ENCODE measurements at regions not wholly inside any gene's neighbourhood (a gene's known extent, or its start where the extent isn't known, plus 50 kb on each side); places are given as distances from the start of the nearest gene placed in this dataset.

DNA sequence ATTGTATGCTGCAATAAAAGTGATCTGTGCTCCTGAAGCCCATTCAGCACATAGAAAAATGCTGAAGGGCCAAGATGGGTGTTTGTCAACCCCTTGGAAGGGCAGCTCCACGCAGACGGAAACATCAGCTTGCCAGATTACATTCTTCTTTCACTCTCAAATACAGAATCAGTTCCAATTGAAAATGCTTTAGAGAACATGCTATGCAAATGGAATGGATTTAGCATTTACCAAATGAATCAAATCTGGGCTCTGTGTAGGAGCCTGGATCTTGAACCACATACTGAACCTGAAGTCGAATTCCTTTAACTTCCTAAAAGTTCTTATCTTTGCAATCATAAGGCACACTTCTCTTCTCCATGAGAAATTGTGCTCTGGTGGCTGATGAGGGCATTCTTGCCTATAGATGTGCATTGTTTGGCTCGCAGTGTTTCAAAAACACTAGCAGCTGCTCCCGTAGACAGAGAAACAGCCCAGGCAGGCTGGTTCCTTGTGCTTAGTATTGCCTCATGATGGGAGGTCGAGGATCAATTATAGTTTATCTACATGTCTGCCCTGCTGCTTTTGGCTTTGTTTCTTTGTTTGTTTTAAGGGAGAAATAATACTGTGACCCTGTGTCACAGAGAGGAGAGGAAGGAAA, 489.8 kb upstream of the FLRT2 start:
- Histone ChIP-seq H3K4me3 (ENCODE audit: low read depth, low read length) (no peak overlapping the region), H3K36me3 (ENCODE audit: control insufficient read depth, insufficient read depth, low read length) (no peaks in the 10 kb centered on the region), H3K27me3 (replicated peaks; ENCODE audit: control insufficient read depth, insufficient read depth, low read length) (no peaks in the 10 kb centered on the region; the same call in 1 of the 2 replicates), H3K4me1 (no peaks in the 10 kb centered on the region), H3K9me3 (no peaks in the 10 kb centered on the region)
- POLR2A ChIA-PET, result no interaction called here
- Mint-ChIP-seq H3K4me1 (ENCODE audit: low read depth, unreplicated experiment) (no peaks in the 10 kb centered on the region), H3K4me3 (ENCODE audit: unreplicated experiment) (no peak overlapping the region), H3K27me3 (ENCODE audit: insufficient read depth, unreplicated experiment) (no peaks in the 10 kb centered on the region), H3K9me3 (ENCODE audit: unreplicated experiment) (no peaks in the 10 kb centered on the region), H3K27ac (ENCODE audit: unreplicated experiment) (no peak overlapping the region), H3K36me3 (ENCODE audit: insufficient read depth, unreplicated experiment) (no peaks in the 10 kb centered on the region)
- CTCF ChIA-PET, result no interaction called here
- BruUV-seq (replicated peaks), result no TSS peak
- TF ChIP-seq, protein P1, sequence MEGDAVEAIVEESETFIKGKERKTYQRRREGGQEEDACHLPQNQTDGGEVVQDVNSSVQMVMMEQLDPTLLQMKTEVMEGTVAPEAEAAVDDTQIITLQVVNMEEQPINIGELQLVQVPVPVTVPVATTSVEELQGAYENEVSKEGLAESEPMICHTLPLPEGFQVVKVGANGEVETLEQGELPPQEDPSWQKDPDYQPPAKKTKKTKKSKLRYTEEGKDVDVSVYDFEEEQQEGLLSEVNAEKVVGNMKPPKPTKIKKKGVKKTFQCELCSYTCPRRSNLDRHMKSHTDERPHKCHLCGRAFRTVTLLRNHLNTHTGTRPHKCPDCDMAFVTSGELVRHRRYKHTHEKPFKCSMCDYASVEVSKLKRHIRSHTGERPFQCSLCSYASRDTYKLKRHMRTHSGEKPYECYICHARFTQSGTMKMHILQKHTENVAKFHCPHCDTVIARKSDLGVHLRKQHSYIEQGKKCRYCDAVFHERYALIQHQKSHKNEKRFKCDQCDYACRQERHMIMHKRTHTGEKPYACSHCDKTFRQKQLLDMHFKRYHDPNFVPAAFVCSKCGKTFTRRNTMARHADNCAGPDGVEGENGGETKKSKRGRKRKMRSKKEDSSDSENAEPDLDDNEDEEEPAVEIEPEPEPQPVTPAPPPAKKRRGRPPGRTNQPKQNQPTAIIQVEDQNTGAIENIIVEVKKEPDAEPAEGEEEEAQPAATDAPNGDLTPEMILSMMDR (IDR thresholded peaks at IDR 0.05; ENCODE audit: insufficient read depth in 1 of 2, low read depth in 1 of 2, low read length in 1 of 2, severe bottlenecking in 1 of 2, unreplicated experiment in 1 of 2), result no peak
- intact Hi-C loops (cut with micrococcal nuclease; ENCODE audit: unreplicated experiment), result no loop called here
- no peak for DNase-seq

- H3K27ac Mint-ChIP-seq (ENCODE audit: unreplicated experiment), result no peak overlapping the region
- no peaks in the 10 kb centered on the region for H3K4me1 Mint-ChIP-seq (ENCODE audit: low read depth, unreplicated experiment)
- CTCF ChIA-PET, result no interaction called here
These were observed 488.3 kb upstream of the FLRT2 start for GRCh38 chr14:85041618-85042017.

GRCh38 chr14:85042301-85042700, 487.6 kb upstream of the FLRT2 start:
- Mint-ChIP-seq H3K27me3 (ENCODE audit: insufficient read depth, unreplicated experiment) (no peaks in the 10 kb centered on the region), H3K9me3 (ENCODE audit: unreplicated experiment) (peaks cover 10% of the 10 kb centered on the region), H3K4me3 (ENCODE audit: unreplicated experiment) (no peak overlapping the region), H3K27ac (ENCODE audit: unreplicated experiment) (no peak overlapping the region), H3K4me1 (ENCODE audit: low read depth, unreplicated experiment) (no peaks in the 10 kb centered on the region), H3K36me3 (ENCODE audit: insufficient read depth, unreplicated experiment) (no peaks in the 10 kb centered on the region)
- BruUV-seq (replicated peaks), result no TSS peak
- H3K4me3 ChIP-seq (ENCODE audit: low read depth, low read length), result no peak overlapping the region
- intact Hi-C loops (cut with micrococcal nuclease; ENCODE audit: unreplicated experiment), result no loop called here
- TF ChIP-seq, protein P1 (IDR thresholded peaks at IDR 0.05; ENCODE audit: insufficient read depth in 1 of 2, low read depth in 1 of 2, low read length in 1 of 2, severe bottlenecking in 1 of 2, unreplicated experiment in 1 of 2), result no peak
- H3K9me3 ChIP-seq, result no peaks in the 10 kb centered on the region
- H3K27me3 ChIP-seq (replicated peaks; ENCODE audit: control insufficient read depth, insufficient read depth, low read length), result no peaks in the 10 kb centered on the region; the same call in 1 of the 2 replicates
- CTCF ChIA-PET, result no interaction called here
- POLR2A ChIA-PET, result no interaction called here
- no peaks in the 10 kb centered on the region for H3K4me1 ChIP-seq
- DNase-seq, result no peak
- no peaks in the 10 kb centered on the region for H3K36me3 ChIP-seq (ENCODE audit: control insufficient read depth, insufficient read depth, low read length)

More at GRCh38 chr14:85041618-85042017, 488.3 kb upstream of the FLRT2 start:
- TF ChIP-seq, protein P1 (IDR thresholded peaks at IDR 0.05; ENCODE audit: insufficient read depth in 1 of 2, low read depth in 1 of 2, low read length in 1 of 2, severe bottlenecking in 1 of 2, unreplicated experiment in 1 of 2), result no peak
- DNase-seq, result no peak
- no peaks in the 10 kb centered on the region for H3K27me3 Mint-ChIP-seq (ENCODE audit: insufficient read depth, unreplicated experiment)
- no peak overlapping the region for H3K4me3 Mint-ChIP-seq (ENCODE audit: unreplicated experiment)
- no TSS peak for BruUV-seq (replicated peaks)
- no peaks in the 10 kb centered on the region for H3K36me3 Mint-ChIP-seq (ENCODE audit: insufficient read depth, unreplicated experiment)
- intact Hi-C loops (cut with micrococcal nuclease; ENCODE audit: unreplicated experiment), result no loop called here
- Histone ChIP-seq H3K4me3 (ENCODE audit: low read depth, low read length) (no peak overlapping the region), H3K9me3 (no peaks in the 10 kb centered on the region), H3K4me1 (no peaks in the 10 kb centered on the region), H3K27me3 (replicated peaks; ENCODE audit: control insufficient read depth, insufficient read depth, low read length) (no peaks in the 10 kb centered on the region; the same call in 1 of the 2 replicates), H3K36me3 (ENCODE audit: control insufficient read depth, insufficient read depth, low read length) (no peaks in the 10 kb centered on the region)
- POLR2A ChIA-PET, result no interaction called here
- peaks cover 3% of the 10 kb centered on the region for H3K9me3 Mint-ChIP-seq (ENCODE audit: unreplicated experiment)

Data from Caco-2 (cell line).